Eye (tissue), 1 donor: ENCODE measurements at regions not wholly inside any gene's neighbourhood (a gene's known extent, or its start where the extent isn't known, plus 50 kb on each side); places are given as distances from the start of the nearest gene placed in this dataset.

Experiments used
- DNase-seq: peaks from one replicate; pipeline ENCODE4 v3.0.0-alpha.2; 2015

GRCh38 chr4:115396034-115396433, 282.6 kb upstream of the NDST4 start:
- DNase-seq, result no peak

DNA sequence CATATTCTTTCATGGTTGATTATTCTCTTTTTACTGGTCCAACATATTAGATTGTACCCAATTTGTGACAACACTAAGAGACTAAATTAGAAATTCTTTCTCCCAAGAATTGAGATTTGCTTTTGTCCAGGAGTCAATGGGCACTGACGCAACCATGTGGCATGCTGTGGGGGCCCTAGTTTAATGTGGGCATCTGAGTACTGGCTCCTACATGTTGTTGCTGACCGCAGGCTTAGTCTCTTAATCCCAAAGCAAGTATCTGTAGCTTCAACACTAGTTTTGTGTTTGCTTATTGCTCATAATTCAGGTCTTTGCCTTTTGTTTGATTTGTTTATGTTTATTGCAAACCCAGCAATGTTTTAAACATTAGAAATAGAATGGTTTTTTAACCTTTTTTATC, 263.4 kb upstream of the NDST4 start:
- no peak for DNase-seq

GRCh38 chr4:115374621-115375020, 261.2 kb upstream of the NDST4 start:
- no peak for DNase-seq

DNA sequence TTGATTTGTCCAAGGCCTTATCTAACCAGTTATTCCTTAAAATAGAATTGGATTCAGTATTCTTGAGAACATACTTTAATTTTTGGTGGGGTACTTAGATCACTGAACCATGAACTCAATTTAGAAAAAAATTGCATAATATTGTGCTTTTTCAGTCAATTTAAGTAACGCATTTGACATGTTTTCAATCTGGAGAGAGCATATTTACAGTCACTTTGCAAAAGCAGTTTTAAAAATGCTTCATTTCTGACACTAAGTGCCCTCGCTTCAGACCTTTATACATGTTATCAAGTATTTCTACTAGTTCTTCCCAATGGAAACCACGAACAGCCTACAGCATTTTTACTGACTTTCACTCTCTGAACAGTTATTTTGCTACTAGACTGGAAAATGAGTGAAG, 257.1 kb upstream of the NDST4 start:
- DNase-seq, result no peak

DNA sequence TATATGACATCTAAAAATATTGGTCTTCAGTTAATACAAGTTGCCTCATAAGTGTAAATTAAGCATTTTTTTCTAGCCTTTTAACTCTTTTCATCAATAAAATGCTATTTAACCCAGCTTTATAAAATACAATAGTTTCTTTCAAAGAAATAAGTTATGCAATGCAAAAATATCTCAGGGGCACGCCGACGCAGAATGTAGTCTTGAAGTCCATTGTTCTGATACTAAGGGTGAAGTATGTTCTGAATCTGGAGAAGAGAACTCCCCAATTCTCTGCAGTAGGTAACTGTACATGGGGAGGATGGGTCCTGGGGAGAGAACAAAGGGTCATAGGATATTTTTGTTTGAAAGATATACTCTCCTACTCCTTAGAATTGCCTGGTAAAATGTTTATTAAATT, 256.6 kb upstream of the NDST4 start:
- no peak for DNase-seq

GRCh38 chr4:115366390-115366789, 253.0 kb upstream of the NDST4 start:
- DNase-seq, result no peak

DNA sequence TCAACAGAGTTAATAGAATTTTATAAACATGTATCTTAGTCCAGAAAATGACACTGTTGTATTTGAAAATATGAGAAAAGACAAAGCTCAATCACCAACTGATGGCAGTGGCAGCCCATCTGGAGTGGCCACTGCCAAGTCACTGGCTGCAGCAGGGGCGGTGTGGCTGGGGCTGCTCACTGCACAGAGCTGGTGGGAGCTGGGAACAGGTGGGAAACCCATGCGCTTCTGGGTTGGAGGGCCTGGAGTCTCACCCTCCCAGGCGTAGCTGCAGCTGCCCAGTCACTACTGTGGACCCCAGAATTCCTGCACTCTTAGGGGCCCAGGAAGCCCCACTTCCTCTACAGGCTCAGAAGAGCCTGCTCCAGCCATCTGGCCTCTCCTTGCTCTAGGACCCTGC, 251.8 kb upstream of the NDST4 start:
- no peak for DNase-seq

DNA sequence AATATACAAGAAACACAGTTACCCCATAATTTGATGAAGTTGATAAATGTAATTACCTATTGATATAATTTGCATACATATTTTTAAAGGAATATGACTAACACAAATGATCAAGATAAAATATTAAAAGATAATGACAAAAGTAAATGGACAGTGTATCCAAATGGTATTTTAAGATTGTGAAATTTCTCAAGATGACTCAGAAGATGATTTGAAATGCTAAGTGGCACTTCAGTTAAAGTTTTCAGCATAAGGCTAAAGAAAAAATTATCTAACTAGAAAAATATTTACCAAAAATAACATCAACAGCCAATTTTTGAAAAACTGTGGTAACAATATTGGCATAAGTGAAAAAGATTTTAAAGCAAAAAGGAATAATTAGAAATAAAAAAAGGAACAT, 248.4 kb upstream of the NDST4 start:
- no peak for DNase-seq

- no peak for DNase-seq
Measured at GRCh38 chr4:115360431-115360830, 247.0 kb upstream of the NDST4 start.

DNA sequence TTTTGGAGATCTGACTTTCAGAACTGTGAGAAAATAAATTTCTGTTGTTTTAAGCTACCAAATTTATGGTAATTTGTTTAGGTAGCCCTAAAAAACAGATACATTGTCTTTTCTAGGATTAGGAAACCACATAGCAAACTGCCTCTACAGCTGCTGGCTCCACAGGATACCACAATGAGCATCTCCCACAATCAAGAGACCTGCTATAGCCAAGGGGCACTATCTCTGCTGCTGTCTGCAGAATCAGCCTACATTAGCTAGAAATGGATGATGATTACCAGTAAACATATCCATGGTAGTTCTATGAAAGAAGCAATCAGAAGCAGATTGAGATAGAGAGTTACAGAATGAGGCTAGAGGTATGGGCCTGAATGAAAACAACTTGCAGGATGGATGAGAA, 244.4 kb upstream of the NDST4 start:
- no peak for DNase-seq

DNA sequence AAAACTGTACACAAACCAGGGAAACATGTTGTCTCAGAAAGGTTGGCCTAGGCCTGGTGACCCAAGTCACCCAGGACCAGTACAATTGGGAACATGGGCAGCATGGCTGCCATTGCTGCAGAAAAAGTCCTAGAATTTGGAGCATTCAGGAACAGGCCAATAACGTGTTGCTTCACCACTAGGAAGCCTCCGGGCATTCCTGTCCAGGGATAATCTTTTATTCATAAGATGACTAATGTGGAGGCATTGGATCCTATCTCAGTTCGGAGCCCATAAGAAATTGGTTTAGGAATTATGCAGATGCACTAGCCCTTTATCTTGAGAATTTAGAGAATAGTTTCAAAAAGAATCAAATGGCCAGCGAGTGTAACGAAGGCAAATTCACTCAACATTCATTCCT, 242.8 kb upstream of the NDST4 start:
- DNase-seq, result no peak

DNA sequence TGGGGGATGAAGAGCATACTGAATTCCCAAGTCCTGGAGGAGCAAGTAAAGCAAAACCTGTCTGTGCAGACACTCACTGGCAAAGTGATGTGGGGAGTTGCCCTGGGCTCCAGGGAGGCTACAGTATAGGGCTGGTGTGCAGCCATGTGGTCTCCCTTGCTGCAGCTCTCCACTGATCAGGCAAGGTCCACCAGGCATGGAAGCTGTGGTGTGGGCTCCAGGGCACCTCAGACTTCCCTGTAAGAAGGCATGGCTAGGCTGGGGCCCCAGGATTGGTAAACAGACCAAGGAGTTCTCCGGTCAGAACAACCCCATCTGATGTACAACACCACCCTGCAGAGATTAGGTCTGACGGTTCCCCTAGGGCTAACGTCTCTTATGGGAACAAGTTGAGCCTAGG, 241.9 kb upstream of the NDST4 start:
- no peak for DNase-seq

DNA sequence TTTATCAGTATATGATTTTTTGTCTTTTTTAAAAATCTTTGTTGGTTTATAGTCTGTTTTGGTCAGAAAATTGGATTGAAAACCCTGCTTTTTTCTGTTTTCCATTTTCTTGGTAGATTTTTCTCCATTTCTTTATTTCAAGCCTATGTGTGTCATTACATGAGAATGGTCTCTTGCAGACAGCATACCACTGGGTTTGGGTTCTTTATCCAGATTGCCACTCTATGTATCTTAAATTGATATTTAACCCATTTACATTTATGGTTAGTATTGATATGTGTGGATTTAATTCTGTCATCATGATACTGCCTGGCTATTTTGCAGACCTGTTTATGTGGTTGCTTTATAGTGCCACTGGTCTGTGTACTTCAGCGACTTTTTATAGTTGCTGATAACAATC, 239.9 kb upstream of the NDST4 start:
- no peak for DNase-seq

GRCh38 chr4:115343171-115343570, 229.8 kb upstream of the NDST4 start:
- no peak for DNase-seq

DNA sequence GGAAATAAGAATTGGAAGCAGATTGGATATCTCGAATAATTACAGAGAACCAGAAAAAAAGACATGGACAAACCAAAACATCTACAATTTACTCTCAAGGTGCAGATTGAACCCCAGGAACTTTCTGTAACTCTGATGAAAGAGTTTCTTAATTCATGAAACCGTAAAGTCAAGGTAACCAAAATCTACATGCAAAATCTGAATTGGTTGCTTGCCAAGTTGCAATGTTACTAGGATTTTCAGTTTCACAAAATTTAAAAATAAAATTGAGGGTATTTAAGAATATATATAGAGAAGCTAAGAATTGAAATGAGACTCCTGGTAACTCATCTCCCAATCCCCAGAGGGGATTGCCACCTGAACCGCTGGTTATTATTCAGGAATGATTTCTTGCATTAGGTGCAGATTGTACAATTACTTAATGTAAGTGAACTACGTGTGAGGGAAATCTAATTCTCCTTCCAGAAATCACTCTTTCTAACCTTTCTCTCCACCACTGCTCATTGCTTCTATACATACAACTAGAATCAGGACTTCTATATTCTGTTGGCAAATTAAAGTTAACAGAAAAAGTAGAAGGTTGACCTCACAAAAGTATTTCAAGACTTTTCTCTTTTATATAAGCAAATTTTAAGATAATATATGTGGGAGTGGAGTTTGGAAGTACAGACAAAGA, 221.5 kb upstream of the NDST4 start:
- DNase-seq, result no peak

- DNase-seq, result peak; percentile 21
Measured at GRCh38 chr4:115332078-115332477, 218.7 kb upstream of the NDST4 start.

GRCh38 chr4:115331241-115331640, 217.8 kb upstream of the NDST4 start:
- no peak for DNase-seq

DNA sequence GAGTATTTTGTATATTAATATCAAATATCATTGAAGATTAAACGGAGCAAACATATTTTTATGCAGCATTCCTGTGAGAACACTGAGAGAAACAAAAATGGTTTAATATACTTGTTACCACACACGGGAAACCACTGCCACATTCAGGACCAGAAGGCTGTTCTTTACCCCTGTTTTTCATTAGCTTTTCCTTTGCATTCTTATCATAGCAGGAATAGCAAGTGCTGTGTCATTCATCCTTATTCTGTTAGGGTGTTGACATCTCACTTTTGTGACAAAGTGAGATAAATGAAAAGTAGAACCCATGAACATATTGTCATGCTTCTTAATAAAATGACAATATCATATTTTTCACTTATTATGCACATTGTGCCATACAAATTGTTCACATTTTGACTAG, 212.4 kb upstream of the NDST4 start:
- DNase-seq, result no peak

- DNase-seq, result no peak
Measured at GRCh38 chr4:115323106-115323707, 209.8 kb upstream of the NDST4 start.

DNA sequence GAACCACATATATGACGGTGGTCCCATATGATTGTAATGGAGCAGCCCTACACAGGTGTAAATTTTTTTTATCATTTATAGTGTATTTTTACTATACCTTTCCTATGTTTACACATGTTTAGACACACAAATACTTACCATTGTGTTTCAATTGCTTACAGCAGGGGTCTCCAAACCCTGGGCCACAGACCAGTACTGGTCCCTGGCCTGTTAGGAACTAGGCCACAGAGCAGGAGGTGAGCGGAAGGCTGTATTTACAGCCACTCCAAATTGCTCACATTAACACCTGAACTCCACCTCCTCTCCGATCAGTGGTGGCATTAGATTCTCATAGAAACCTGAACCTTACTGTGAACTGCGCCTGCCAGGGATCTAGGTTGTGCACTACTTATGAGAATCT, 201.8 kb upstream of the NDST4 start:
- no peak for DNase-seq

- peak; percentile 42 for DNase-seq
Measured at GRCh38 chr4:115310641-115311040, 197.2 kb upstream of the NDST4 start.

DNA sequence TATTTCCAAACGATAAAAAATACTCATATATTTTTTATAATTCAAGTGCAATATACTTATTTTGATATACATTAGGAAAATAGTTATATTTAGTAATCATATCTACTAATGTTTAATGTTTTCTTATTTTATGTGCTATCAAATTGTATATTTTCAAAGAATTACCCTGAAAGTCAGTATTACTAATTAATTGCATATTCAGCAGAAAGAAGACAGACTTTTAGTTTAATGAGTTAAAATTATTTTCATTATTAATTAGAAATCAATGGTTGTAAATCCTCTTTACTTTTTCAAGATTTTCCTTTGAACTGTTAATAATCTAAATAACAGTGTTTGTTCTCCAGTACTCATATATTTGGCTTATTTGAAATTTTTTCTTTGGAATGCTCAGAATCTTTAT, 181.3 kb upstream of the NDST4 start:
- no peak for DNase-seq

DNA sequence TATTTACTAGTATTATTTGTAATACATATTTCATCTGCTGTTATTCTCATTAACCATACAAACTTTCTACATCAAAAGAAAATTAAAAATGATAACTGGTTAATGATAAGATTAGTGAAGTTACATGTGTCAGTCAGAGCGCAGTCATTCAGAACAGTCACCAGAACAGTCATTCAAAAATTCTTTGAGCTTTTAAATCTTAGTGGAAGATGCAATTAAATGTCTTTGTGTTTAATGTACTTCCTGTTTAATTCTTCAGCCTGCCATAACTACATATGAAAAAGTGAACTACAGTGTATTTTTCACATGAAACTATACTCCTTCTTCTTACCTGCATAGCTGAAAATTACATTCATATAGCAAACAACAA, 179.7 kb upstream of the NDST4 start:
- no peak for DNase-seq

DNA sequence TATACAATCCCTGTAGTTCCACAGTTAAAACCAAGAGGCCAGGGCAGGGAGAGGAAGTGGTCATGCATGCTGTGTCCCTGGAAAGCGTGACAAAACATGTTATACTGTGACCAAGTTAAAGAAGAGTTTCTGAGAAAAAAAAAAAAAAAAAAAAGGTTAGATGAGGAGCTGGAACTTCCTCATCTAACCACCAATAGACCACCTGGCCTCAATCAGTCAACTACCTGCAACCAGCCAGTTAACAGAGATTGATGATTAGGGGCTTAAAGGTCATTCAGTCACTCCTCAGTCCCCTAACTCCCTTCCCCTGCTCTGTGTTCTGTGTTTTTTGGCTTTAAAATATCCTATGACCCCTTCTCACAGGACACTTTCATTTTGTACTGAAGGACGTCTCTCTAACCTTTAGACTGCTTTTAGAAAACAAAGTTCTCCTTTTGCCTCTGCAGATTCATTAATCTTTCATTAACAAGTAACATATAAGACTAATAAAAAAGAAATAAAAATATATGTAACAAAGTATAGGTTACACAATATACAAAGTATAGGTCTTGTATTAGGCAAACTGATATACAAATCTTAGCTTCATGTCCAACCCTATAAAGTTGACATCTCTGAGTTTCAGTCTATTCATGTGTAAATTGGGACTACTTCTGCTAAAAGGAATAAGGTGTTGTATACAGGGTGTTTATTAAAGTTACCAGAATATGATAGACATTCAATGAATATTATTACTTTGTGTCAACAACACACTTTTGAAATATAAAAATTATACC, 179.1 kb upstream of the NDST4 start:
- no peak for DNase-seq

- DNase-seq, result no peak
Measured at GRCh38 chr4:115287426-115287825, 174.0 kb upstream of the NDST4 start.
